CD4-positive, alpha-beta T cell treated with Interleukin-17A for 4 hours (primary cell): ENCODE measurements at regions not wholly inside any gene's neighbourhood (a gene's known extent, or its start where the extent isn't known, plus 50 kb on each side); places are given as distances from the start of the nearest gene placed in this dataset.

Experiments used
- DNase-seq: peaks from one replicate; pipeline ENCODE4 v3.0.0-alpha.2; 2020; ENCODE audit warnings: mixed read lengths

DNA sequence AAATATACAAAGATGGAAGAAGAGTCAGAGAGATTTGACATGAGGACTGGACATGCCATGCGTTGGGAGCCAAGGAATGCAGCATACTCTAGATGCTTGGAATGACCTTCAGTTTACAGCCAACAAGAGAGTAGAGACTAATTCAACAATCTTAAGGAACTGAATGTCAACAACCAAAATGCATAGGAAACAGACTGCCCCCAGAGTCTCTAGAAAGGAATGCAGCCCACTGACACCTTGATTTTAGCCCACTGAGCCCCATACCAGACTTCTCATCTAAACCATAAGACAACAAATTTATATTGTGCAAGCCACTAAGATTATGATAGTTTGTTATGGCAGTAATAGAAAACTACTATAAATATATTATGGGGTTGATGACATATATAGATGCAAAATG is 611.2 kb downstream of the RPS29 start:
- no peak for DNase-seq

DNA sequence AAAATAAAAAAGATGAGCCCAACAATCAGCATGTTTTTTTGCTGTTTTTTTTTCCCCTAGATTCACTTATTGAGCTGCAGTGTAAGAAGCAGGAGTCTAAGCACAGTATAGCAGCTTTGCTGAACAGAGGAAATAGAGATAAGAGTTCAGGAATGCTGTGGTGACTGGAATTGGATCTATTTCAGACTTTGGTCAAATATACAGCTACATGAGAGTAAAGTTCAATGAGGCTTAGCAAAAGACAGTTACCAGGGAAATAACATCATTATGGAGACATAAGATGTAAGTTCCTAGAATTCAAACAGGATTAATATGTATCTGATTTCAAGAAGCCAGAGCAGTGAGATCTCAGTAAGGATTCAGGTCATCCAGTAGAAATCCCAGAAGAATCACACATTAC is 613.0 kb downstream of the RPS29 start:
- no peak for DNase-seq

DNA sequence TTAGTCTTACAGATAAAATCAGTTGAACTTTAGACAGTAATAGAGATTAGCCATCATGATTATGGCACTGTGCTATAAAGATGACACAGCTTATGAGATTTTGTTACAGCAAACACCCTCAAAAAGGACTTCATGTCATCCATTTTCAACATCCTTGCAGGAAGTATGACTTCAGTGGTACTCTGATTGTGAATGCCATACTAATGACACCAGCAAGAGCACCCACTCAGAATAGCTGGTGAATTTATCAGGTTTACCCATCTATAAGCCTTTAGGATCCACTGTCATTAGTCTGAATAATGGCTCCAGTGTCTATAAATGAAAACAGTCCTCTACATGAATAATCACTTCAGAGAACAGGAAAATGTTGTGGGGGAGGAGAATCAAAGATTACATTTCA is 615.2 kb downstream of the RPS29 start:
- DNase-seq = no peak

DNA sequence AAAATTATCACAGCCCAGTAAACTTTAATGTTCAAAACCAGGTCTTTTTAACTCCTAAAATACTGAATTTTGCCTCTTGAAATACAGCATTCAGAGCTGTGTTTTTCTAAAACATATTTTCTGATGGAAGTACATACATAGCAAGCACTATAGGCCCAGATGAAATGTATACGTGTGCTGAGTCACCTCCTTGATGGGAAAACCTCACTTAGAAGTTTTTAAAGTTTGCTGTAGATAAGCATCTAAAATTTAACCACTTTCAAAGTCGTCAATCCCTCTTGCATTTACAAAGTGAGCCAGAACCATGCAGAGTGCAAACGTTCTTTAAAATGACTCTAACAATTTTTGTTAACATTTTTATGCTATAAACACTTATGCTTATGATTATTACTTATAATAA is 618.8 kb downstream of the RPS29 start:
- DNase-seq = no peak

DNA sequence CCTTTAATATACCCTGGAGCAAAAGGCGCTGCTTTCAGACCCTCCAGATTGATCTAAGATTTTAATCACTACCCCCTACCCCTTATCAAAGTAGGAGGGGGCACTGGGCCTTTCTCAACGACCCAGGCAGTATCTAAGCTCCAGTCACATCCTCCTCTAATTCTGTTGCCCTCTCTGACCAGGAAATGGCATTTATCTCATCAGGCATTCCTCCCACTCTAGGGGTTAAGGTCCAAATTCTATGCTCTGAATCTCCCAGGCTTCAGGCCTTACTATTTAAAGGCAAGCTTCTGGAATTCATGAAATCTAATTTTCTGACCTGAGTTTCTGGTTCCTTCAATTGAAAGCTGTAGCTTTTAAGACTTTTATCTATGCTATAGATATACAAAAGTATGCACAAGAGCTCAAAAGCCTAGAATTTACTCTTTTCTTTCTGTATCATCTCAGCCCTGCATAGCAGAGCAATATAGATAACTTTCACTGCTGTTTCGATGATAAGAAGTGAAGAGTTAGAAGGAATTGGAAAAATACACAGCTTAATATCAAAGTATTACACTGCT is 622.9 kb downstream of the RPS29 start:
- no peak for DNase-seq

DNA sequence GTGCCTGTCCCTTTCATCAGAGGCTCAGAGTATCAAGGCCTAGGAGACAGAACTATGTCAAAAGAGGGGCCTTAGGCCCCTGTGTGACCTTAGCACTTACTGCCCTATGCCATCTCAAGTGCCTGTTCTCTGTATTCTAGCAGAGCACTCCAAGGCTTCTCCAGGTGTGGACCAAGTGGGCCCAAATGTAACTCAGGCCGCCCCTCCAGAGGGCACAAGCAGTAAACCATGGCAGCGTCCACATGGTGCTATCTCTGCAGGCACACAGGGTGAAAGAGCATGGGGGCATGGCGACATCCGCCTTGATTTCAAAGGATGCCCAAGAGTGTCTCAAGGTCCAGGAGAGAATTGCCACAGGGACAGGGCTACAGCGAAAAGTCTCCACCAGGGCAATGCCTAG is 628.7 kb downstream of the RPS29 start:
- no peak for DNase-seq

DNA sequence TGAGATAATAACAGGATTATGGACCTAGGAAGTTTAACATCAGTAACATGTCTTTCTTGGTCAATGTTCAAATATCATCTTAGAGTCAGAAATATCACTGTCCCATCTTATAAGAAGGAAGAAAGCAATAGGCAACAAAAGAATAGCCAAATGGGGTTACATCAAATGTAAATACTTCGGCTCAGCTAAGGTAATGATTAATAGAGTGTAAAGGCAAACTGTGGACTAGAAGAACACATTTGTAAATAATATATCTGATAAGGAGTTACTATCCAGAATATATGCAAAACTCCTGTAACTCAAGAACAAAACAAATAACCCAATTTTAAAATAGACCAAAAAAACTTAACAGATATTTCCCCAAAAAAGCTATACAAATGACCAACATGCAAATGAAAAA is 630.3 kb downstream of the RPS29 start:
- no peak for DNase-seq

DNA sequence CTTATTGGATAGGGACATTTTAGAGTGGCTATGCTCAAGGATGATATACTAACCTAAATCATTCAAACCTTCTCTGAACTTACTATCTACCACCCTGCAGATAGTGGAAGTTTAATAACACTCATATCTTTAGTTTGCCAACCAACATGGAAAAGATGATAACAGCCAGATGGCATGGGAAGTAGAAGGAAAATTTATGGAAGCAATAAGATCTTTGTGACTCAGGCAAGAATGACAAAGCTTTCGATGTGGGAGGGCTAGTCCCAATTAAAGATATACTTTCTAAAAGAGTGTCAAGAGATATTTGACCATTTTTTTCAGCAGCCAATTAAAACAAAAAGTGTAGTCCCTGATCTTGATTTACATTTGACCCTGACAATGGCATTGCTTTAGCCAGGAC is 631.7 kb downstream of the RPS29 start:
- DNase-seq = no peak

DNA sequence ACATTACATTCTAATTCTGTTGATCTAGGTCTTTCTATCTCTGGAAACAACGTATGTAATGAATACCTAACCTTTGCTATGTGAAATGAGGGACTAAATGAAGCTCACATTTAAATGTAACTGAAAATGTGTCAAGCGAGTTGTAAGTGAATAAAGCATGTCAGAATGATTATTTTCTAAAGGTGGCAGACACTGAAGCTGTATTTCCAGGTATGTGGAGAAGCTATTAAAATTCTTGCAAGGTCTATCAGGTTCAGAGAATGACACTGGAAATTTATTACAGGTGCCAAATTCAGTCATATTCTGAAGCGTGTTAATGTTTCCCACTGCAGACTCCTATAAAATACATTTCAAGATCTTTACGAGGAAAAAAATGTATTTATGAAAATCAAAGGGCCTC is 641.4 kb downstream of the RPS29 start:
- no peak for DNase-seq

DNA sequence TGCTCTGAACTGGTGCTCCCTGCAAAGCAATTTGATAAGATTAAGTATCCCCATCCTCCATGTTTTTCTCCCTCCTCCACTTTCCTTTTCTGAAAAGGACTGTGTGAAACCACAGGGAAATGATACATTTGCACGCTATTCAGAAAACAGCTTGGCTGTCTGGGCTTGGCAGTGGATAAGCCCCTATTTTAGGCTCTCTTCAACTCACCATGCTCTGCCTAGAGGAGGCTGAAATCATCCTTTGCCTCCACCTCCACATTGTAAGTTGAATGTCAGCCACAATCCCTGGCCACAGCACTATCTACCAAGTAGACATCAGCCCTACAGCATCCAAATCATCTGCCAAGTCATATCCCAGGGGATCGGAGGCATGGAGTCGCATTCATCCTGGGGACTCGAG is 642.3 kb downstream of the RPS29 start:
- no peak for DNase-seq

DNA sequence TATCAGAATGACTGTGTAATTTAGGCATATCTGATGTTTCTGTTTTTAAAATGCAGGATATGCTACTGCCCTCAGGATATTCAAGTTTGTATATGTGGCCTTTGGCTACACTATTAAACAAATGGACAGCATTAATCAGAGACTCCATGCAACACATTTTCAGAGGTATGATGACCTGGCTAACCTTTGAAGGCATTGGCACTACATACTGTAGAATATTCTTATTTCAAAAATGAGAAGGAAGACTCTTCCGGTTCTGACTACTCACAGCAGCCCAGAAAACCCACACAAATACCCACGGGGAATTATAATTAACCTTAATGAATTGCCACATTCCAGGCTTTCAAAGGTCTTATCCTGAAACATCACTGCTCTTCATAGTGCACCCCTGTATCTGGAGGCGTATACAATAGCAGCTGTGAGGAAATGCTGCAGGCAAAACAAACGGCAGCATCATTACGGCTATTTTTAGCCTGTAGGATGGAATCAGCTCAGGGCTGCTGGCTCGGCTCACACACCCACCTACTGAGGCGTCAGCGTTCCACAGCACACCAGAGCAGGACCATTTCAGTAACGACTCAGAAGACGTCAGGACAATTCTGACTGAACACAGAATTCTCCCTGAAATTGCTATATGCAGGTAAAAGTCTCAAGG is 648.5 kb downstream of the RPS29 start:
- DNase-seq = no peak

DNA sequence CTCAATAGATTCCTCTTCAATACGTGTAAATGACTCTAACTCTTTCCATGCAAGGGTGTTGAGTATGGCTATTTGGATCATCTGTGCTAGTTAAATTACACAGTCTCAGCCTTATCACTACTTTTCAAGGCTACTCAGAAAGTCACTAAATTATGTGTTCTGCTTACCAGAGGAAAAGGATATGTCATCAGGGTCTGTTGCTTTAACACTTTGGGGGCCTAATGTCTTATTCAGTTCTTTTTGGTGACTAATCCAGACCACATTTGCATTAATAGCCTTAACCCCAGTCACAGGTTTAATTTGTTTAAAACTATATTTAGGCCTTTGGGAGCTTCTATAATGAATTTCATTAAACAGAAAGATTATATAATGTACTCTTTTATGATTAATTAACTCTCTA is 649.3 kb downstream of the RPS29 start:
- DNase-seq = no peak

DNA sequence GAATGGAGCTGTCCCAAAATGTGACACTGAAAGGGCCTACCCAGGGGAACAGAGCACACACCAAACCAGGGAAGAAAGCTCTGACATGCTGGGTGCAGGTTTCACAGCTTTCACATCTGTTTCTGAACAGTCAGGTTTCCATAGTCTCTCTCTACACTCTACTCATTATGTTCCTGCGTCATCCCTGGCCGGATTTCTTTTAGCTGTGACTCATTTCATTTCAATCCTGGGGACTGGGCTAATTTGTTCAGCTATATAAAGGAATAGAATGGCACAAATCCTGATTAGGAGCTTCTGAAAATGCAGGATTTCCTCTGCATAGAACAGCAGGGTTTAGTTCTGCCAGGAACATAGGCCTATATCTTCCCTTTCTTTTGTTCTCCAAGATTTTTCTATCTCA is 649.8 kb downstream of the RPS29 start:
- DNase-seq = no peak

DNA sequence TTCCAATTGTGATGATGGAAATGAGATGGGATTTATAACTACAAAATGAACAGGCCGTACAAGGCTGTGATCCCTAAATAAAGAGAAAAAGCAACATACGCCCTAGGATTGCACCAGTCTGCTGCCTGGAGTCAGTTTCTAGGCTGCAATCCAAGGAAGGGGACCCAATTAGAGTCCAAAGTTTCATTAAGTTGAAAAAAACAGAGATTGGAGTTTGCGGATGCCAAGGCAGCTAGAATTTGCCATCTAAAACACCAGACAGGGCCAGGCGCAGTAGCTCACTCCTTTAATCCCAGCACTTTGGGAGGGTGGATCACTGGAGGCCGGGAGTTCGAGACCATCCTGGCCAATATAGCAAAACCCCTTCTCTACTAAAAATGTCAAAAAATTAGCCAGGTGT is 661.0 kb downstream of the RPS29 start:
- DNase-seq = no peak

DNA sequence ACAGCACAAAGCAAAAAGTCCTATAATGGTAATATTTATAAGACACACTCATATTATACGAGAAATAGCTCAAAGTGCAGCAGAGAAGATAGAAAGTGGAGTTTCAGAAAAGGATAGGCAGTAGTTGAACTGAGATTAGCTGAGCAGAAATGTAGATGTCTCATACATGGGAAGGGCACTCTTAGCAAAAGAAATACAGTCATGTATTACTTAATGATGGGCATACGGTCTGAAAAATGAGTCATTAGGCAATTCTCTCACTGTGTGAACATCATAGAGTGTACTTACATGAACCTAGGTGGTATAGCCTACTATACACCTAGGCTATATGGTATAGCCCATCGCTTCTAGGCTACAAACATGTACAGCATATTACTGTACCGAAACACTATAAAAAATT is 671.3 kb downstream of the RPS29 start:
- DNase-seq = no peak

DNA sequence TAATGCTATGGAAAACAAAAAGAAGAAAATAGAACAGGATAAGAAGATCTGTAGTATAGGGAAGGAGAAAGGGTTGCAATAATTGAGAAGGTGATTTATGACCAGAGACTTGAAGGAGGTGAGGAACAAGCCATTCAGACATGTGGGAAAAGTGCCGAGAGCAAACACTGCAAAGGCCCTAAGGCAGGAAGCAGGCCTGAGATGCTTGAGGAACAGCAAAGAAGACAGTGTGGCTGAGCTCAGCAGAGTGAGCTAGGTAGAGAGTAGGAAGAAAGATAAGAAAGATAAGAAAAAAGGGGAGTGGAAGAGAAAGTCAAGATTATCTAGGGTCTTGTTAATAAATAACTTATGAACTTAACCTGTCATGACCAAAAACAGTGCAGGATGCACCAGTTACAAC is 671.8 kb downstream of the RPS29 start:
- DNase-seq = no peak

DNA sequence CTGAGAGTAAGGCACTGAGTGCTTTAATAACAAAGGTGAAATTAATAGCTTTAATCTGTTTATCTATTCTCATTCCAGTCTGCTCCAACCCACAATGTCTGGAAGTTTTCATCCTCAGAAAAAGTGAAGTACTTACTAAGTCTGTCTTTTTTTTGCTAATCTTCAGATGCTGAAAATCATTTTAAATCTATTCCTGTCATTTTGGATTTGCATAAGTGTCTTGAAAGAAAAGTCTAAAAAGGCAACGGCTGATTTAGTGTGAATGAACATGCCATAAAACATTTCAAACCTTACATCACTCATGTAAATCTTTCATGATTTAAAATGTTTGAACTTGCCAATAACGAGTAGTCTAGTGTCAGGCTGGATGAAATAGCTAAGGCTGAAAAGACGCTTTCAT is 685.6 kb downstream of the RPS29 start:
- DNase-seq = no peak

DNA sequence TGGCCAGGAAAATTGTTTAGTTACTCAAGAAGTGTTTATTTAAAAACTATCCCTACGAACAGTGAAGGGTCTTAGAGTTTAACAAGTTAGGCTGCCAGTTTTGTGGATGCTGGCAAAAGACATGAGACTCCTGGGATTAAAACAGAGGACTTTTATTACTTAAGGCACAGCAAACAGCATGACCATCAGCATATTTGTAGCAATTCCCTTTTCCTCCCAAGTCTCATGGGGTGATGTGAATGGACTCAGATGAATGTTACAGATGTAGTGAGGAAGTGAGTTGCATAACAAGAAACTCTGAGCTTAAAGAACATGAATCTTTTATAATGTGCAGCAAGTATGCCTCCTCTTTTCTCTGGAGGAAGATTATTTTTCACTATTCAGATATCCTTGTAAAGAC is 695.8 kb downstream of the RPS29 start:
- no peak for DNase-seq

DNA sequence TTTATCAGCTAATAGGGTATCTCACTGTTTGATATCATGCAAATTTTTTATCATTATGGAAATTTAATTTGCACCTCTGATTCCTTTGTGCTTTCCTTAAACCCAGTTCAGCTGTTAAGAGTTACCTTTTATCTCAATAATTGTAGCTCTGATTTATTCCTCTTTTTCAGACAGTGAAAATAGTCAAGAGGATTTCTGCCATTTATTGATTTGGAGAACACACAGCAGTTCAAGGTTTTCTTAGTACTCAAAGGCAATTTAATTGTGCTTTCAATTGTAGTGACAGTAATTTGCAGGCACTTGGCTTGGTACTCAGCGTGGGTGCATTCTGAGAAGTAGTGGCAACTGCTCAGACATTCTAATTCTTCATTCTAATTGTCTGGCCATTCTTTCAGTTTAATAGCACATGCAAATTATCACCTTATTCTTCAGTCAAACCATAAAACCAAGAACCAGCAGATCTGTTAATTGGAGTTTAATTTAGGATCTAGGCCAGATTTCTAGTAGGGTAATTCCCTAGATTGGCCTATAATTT is 709.3 kb downstream of the RPS29 start:
- no peak for DNase-seq

DNA sequence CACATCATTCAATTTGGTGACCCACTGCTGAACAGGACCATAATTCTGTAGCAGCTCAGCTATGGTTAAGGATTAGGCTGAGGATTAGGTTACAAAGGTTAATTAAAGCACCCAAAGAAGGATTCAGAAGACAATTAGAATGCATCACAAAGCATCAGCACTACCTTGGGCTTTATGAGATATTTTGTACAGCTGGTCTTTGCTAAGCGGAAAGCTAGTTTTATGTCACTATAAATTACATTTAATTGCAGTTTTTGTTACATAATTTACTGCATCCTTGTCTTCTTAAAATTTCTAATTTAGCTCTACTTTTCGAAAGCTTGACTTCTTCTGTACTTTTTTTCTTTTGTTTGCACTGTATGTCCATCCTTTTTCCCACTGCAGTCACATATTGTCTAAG is 711.5 kb downstream of the RPS29 start:
- DNase-seq = no peak

DNA sequence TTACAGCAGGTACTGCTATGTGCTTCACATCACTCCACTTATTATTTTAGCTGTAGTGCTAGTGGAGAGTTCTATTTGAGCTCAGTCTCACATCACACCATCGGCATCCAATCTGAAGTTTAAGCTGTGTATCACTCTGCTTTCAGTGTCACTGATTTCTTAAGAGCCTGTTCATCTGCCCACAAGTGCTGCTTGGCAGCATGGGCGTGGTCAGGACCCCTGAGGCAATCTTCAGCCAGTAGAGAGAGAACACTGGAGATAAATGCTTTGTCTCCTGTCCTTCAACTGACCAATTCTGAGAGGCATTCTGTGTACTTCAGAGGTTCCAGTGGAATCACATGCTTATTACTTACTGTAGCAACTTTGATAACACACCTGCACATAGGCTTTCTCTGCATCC is 728.8 kb downstream of the RPS29 start:
- DNase-seq = no peak

DNA sequence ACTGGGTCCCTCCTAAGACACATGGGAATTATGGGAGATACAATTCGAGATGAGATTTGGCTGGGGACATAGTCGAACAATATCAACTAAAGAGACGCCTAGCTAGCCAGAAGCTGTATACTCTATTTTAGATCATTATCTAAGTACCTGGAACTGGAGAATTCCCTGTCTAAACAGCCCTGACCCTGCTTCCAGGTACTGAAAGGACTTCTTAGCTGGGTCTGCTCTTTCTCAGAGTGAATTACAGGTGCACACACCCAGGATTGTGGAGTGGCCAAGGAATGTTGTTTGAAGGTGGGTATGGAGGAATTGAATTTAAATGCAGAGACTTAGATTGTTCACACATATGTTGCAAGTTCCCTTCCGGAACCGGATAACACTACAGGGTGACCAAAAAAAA is 733.0 kb downstream of the RPS29 start:
- DNase-seq = no peak

DNA sequence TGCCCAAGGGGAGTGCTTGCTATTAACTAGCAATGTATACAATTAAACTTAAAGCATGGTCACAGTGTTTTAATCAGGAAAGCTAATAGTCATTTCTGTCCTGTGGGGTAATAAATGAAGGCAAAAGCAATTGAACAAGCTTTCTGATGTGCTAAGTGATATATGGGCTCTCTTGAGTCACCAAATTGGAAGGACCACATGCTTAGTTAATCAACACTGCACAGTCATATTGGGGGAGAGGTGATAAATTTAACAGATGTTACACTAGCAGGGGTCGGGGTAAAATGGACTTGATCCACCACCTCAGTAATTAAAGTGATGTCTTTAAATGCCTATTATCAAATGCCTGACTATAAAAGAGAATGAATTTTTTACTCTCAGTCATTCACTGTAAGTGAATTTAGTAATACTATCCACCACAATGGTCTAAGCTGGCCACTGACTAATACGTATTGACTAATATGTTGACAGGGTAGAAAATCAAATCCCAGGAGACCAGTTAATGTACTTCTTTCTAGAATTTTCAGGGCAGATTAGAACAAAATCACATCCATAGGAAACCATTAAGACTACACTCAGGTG is 736.3 kb downstream of the RPS29 start:
- no peak for DNase-seq

DNA sequence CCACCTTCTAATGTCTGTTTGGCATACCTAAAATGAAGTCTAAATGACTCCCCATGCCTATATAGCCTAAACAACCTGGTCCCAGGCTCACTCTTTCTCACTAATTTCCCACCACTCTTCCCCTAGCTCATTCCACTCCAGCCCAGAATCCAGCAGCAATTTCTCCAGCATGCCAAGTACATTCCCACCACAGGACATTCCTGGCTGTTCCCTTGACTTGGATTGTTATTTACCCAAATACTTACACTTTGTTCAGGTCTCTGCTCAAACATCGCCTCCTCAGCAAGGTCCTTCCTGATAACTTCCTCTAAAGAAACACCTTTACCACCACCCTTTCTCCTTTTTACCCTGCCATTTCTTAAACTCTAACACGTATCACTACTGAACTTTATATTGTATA is 743.4 kb downstream of the RPS29 start:
- DNase-seq = no peak

DNA sequence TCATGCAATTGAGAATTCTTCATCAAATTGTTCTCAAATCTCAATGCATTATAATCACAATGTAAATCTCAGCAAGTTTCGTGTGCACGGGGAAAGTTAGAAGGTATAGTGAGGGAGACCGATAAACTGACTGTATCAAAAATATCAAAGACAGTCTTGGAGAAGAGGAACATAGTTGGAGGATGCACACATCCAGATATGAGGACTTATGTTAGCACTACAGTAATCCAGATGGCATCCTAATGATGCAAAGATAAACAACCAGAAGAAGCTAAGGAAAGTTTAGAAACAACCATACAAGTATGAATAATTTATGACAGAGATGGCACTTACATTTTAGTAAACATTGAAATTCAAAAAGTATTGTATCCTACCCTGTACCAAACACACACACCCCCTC is 760.1 kb downstream of the RPS29 start:
- DNase-seq = no peak
